HG02981 (cell line): ENCODE measurements at regions not wholly inside any gene's neighbourhood (a gene's known extent, or its start where the extent isn't known, plus 50 kb on each side); places are given as distances from the start of the nearest gene placed in this dataset.

ENCODE experiments used
- ATAC-seq: cut with Tn5 transposase; IDR thresholded peaks from one replicate; pipeline ENCODE4 v1.9.1; 2021; ENCODE audit warnings: mild to moderate bottlenecking, moderate library complexity; ENCODE audit not compliant: unreplicated experiment

GRCh38 chr14:101115652-101116051 lies 212.1 kb upstream of the RTL1 start:
- no peak for ATAC-seq

GRCh38 chr14:101116065-101116464 lies 212.5 kb upstream of the RTL1 start:
- ATAC-seq, result no peak

GRCh38 chr14:101116486-101117130 lies 213.1 kb upstream of the RTL1 start:
- ATAC-seq, result no peak

GRCh38 chr14:101117543-101117942 lies 214.0 kb upstream of the RTL1 start:
- no peak for ATAC-seq

GRCh38 chr14:101118233-101118632 lies 214.7 kb upstream of the RTL1 start:
- no peak for ATAC-seq

GRCh38 chr14:101118746-101119591 lies 215.4 kb upstream of the RTL1 start:
- ATAC-seq, result no peak

- no peak for ATAC-seq
Observed at GRCh38 chr14:101119830-101120571, 216.5 kb upstream of the RTL1 start.

- ATAC-seq, result no peak
Observed at GRCh38 chr14:101120641-101121507, 217.4 kb upstream of the RTL1 start.

GRCh38 chr14:101121508-101122139 lies 218.1 kb upstream of the RTL1 start:
- ATAC-seq, result no peak

GRCh38 chr14:101122237-101123141 lies 219.0 kb upstream of the RTL1 start:
- ATAC-seq, result no peak

GRCh38 chr14:101123618-101124510 lies 220.3 kb upstream of the RTL1 start:
- no peak for ATAC-seq

GRCh38 chr14:101124815-101125214 lies 221.3 kb upstream of the RTL1 start:
- no peak for ATAC-seq

GRCh38 chr14:101125313-101125712 lies 221.8 kb upstream of the RTL1 start:
- no peak for ATAC-seq

- ATAC-seq, result no peak
Observed at GRCh38 chr14:101125719-101126651, 222.5 kb upstream of the RTL1 start.

GRCh38 chr14:101126731-101127130 lies 223.2 kb upstream of the RTL1 start:
- ATAC-seq, result no peak

GRCh38 chr14:101127224-101127623 lies 223.7 kb upstream of the RTL1 start:
- no peak for ATAC-seq
